ENCODE measurements at regions not wholly inside any gene's neighbourhood (a gene's known extent, or its start where the extent isn't known, plus 50 kb on each side); places are given as distances from the start of the nearest gene placed in this dataset.
"Not testable (repeated sequence)": the region's sequence is repeated elsewhere in the genome, so short reads cannot be mapped to it uniquely, and the experiment has no call there.

DNA sequence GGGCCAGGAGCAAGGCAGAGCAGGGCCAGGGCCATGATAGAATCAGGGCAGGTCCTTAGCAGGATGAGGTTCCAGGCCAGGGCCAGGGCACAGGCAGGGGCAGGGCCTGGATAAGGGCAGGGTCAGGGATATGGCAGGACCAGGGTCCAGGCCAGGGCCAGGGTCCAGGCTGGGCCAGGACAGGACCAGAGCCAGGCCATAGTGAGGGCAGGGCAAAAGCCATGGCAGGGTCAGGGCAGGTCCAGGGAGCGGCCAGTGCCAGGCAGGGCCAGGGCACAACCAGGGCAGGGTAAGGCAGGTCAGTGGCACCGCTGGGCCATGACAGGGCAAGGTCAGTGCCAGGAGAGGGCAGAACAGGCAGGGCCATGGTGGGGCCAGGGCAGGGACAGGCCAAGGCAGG lies 152.2 kb downstream of the LIPI start:
- DNase-seq (ENCODE audit: low read depth in 2 of 2, low spot score in 1 of 2), result no peak

DNA sequence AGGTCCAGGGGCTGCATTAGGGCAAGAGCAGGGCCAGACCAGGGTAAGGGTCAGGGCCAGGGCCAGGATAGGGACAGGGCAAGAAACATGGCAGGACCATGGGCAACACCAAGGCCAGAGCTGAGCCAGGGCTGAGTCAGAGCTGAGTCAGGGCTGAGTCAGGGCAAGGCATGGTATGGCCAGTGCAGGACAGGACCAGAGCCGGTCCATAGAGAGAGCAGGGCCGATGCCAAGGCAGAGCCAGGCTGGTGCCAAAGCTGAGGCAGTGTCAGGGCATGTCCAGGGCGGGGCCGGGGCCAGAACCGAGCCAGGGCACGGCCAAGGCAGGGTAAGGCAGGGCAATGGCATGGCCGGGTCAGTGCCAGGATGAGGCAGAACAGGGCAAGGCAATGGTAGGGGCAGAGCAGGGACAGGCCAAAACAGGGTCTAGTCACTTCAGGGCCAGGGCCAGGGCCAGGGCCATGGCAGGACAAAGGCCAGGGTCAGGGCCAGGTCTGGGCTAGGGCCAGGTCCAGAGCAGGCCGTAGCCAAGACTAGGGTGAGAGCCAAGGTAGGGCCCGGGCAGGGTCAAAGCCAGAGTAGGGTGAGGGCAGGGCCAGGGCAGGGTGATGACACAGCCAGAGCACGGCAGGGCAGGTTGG lies 152.8 kb downstream of the LIPI start:
- not testable (repeated sequence) for DNase-seq (ENCODE audit: low read depth in 2 of 2, low spot score in 1 of 2)

DNA sequence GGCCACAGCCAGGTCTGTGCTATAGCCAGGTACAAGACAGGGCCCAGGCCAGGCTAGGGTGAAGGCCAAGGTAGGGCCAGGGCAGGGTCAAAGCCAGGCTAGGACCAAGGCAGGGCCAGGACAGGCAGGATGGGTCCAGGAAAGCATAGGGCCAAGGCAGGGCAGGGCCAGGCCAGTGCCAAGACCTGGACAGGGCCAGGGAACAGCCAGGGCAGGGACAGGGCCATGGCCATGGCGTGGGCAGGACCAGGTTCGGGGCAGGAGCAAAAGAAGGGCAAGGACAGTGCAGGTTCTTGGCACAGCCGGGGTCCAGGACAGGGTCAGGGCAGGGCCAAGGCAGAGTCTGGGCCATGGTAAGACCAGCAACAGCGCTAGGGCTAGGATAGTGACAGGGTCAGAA lies 153.4 kb downstream of the LIPI start:
- DNase-seq (ENCODE audit: low read depth in 2 of 2, low spot score in 1 of 2), result no peak

DNA sequence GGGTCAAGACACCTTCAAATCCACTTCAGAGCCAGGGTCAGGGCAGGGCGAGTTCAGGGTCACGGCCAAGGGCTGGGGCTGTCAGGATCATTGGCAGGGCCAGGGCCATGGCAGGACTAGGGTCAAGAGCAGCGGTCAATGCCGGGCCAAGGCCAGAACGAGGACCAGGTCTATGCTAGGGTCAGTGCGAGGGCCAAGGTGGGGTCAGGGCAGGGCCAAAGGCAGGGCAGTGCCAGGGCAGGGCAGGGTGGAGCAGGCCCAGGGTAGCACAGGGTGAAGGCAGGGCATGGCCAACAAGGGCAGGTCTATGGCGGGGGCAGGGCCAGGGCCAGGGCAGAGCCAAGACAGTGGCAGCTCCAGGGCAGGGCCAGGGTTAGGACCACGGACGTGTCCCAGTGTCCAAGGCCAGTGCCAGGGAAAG lies 154.0 kb downstream of the LIPI start:
- DNase-seq (ENCODE audit: low read depth in 2 of 2, low spot score in 1 of 2), result no peak

DNA sequence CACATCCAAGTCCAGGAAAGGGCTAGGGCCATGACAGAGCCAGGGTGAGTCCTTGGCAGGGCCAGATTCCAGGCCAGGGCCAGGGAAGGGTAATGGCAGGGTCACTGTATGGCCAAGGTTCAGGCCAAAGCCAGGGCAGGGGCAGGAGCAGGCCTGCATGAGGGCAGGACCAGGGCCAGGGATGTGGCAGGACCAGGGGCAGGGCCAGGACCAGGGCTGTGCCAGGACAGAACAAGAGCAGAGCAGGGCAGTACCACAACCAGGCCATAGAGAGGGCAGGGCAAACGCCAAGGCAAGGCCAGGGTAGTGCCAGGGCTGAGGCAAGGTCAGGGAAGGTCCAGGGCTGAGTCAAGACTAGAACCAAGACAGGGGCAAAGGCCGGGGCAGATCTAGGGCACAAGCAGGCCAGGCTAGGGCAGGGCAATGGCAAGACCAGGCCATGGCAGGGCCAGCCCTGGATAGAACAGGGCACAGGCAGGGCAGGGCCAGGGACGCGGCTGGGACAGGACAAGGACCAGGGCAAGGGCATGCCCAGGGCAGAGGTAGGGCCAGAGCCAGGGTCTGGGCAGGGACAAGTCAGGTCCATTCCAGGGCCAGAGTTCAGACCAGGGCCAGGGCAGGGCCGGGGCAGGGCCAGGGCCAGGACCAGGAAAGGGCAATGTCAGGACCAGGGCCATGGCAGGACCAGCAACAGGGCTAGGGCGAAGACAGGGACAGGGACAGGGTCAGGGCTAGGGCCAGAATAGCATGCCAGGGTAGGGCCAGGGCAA lies 154.8 kb downstream of the LIPI start:
- not testable (repeated sequence) for DNase-seq (ENCODE audit: low read depth in 2 of 2, low spot score in 1 of 2)

DNA sequence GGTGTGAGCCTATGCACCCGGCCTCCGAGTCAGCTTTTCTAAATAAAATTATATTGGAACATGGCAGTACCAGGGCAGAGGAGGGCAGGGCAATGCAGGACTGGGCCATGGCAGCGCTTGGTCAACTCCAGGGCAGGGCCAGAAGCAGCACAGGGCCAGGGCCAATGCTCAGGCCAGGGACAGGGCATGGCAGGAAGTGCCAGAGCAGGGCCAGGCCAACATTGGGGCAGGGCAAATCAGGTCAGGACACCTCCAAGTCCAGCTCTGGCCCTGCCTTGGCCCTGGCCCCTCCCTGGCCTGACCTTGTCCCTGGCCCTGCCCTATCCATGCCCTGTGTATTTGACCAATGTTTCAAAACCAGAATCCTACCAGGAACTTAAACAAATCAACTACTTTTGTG lies 156.1 kb downstream of the LIPI start:
- no peak for DNase-seq (ENCODE audit: low read depth in 2 of 2, low spot score in 1 of 2)

DNA sequence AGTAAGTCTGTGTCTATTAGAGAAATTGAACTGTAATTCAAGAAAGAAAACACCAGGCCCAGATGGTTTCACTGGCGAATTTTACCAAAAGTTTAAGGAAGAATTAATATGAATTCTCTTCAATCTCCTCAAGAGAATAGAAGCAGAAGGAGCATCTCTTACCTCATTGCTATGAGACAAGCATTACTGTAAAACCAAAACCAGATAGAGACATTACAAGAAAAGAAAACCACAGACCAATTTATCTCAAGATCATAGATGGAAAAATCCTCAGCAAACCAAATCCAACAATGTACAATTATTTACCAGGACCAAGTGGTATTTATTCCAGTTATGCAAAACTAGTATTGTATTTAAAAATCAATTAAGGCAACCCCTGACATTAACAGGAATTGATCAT lies 160.6 kb downstream of the LIPI start:
- no peak for DNase-seq (ENCODE audit: low read depth in 2 of 2, low spot score in 1 of 2)

DNA sequence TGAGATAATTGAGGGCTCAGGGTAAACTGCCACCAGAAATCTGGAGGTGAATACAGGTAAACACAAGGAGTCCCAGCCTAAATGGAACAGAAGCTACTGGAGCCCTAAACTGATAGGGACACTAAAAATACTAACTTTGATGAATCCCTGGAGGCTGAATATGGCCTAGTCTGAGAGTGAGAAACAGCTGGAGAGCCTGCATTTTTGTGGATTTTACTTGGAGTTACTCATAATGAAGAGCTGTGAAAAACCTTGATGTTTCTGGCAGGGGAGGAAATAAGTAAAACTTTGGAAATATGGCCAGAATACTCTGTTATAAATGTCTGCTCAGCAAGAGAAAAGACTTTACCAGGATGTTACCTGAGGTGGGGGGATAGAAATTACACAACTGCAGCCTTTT lies 164.4 kb downstream of the LIPI start:
- no peak for DNase-seq (ENCODE audit: low read depth in 2 of 2, low spot score in 1 of 2)

DNA sequence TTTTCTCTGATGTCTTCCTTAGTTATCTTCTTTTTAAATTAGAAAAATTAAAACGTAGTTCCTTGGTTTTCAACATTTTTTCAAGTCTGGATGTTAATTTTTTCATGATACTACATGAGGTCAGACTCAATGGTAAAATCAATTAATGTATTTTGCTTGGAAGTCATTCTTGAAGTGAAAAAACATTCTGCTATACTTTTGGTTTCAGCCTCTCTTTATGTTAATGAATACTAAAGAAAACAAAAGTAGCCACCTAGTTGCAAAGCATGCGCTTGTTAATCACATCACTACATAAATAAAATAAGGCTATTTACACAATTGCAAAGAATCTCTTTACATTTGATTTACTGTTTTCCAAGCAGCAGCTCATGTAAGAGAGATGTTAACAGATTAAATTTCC lies 170.4 kb downstream of the LIPI start:
- DNase-seq (ENCODE audit: low read depth in 2 of 2, low spot score in 1 of 2), result no peak

DNA sequence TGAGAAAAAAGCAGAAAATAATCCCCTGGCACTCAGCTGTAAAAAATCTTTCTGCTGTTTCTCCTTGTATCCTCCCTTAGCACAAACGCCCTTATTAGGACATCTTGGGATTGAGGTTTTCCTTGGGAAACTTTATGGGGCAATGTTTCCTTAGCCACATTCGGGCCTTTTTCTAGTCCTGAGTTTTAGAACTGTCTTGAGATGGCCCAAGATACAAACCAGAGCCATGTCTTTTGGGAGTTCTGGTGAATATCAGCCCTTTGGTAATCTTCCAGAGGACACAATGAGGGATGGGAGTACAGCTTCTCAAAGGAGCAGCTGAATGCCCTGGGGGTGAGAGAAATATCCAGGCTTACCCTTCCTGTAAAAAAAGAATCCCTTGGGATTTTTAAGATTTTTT lies 182.1 kb downstream of the LIPI start:
- not testable (repeated sequence) for DNase-seq (ENCODE audit: low read depth in 2 of 2, low spot score in 1 of 2)

DNA sequence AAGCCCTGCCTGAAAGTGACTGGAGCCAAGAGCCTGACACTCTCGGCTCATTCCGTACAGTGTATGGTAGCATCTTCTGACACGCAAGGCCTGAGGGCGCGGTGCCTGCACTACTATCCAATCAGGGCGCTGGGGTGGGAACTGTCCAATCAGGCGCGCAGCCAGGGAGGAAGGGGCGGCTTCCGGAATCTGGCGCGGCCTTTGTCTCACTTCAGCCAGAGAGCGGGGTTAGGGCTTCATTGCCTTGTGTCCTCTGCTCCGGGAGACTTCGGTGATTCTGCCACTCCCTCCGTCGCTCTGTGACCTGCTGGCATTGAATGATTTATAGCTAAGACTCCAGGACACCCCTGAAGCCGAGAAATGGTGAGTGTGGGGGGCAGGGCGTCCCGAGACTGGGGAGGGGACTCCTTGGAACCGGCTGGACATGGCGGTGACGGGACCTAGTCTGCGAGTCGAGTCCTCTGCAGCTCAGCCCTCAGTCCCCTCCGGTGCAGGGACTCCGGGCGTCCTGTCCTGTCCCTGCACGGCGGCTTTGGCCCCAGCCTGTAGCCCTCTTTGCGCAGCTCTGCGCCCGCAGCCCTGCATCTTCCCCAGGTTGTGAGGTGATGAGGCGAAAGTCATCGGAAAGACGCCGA lies 183.4 kb downstream of the LIPI start:
- peak; percentile 62 to 69 for DNase-seq (ENCODE audit: low read depth in 2 of 2, low spot score in 1 of 2)

DNA sequence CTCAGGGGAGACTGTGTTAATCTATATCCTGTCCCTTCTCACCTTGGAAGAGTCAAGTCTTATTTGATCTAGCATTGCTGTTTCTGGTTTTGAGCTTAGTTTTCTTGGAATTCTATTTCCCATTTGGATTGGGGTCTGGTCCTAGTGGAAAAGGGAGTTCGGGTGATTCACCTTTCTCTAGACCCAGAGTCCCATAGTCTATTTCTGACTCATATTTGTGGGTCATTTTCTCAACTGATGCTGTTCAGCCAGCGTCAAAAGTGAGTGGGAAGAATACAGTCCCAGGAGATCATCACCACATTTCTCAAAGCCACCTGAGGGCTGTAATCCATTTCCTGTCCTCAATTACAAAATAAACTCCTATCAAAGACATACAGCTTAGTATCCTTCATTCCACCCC lies 190.6 kb downstream of the LIPI start:
- DNase-seq (ENCODE audit: low read depth in 2 of 2, low spot score in 1 of 2), result not testable (repeated sequence)

DNA sequence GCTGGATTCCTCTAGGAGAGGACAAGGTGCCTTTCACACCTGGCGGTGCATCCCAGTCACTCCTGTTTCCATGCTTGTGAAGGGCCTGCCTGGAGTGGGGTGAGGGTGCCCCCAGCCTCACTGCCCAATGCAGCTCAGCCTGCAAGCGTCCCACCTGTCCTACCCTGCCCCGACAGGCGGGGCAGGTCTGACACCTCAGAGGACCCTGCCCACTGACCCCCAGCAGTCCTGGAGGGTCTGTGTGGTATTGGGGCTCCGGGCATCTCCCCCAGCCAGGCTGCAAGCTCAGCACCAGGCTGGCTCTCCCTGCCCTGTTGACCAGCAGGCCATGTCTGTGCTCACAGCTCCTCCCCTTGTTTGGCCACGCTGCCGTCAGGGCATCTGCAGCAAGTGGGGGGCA lies 194.9 kb downstream of the LIPI start:
- not testable (repeated sequence) for DNase-seq (ENCODE audit: low read depth in 2 of 2, low spot score in 1 of 2)

DNA sequence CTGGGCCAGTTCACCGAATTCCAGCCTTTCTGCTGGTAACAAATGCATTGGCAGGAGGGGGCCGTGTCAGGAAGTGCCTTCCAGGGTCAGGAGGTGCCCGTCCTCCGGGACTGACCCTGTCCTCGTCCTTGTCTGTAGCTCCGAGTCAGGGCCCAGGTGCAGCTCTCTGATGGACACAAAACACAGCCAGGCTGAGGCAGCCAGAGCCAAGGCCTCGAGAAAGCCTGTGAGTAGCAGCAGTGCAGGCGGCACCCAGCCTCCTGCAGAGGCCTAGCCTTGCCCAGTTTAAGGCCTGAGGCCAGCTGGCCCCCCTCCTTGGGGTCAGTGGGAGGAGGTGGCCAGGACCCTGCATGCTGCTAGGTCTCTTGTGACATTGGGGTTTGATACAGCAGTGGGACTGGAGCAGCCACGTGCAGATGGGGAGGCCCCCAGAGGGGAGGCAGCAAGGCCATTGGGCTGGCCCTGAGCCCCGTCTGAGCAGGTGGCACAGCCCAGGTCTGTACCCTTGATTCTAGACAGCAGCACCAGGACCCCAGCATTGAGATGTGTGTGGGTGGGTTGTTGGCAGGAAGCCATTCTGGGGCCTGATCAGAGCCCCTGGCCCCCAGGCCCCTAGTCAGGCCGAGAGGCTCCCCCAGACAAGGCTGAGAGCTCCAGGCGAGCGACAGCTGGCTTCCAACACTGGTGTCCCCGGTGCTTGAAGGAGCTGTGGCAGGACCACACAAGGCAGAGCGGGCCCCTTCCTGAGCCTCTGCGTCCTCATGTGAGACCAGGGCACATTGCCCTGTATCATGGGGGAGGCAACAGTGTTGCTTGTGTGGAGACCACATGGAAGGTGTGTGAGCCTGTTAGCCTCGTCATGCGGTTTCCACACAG lies 196.9 kb downstream of the LIPI start:
- not testable (repeated sequence) for DNase-seq (ENCODE audit: low read depth in 2 of 2, low spot score in 1 of 2)

DNA sequence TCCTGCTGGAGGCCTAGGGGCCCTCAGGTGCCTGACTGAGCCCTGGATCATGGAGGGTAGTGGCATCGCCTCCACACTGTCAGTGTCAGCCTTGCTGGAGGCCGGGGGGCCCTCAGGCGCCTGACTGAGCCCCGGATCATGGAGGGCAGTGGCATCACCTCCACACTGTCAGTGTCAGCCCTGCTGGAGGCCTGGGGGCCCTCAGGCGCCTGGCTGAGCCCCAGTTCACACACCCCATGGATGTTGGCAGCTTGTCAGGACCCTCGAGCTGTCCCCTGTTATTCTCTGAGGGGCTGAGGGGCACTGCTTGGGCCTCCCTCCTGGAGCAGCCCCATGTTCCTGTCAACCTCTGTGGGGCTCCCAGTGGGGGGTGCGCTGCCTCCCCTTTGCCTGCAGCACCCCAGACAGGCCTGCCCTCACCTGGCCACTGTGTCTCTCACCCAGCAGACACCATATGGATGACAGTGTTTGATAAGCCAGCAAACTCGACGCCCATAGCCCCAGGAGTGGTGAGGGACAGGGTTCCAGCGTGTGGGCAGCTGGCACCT lies 197.6 kb downstream of the LIPI start:
- DNase-seq (ENCODE audit: low read depth in 2 of 2, low spot score in 1 of 2), result no peak

DNA sequence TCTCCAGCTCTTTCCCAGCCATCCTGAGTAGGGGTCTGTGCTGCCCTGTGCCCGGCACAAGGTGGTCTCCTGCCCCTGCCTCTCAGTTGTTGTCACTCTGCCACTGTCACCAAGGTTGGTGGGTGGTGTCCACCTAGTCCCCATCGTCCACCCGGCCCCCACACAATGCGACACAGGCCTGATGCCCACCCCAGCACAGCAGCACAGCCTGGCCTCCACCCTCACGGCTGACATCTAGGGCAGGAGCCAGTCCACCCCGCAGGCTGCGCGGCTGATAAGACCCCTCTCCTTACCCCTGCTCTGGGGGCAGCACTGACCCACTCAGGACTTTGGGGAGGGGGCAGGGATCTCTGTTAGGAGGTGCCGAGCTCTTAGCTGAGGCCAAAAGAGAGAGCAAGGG lies 198.3 kb downstream of the LIPI start:
- DNase-seq (ENCODE audit: low read depth in 2 of 2, low spot score in 1 of 2), result no peak

DNA sequence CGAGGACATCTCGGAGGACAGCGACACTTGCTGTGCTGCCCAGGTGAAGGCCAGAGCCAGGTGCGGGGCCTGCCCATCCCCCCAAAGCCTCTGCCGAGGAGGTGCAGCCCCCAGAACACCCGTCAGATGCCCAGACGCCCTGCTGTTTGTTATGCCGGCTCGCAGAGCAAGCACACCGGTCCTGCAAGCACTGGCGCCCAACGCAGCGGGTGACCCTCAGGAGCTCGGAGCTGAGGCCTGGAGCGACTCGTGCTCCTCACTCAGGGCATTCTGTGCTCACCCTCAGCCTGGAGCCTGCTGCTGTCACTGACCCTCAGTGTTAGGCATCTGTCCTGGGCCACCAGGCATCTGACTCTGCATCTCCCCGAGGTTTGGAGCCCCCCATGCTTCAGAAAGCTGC lies 199.0 kb downstream of the LIPI start:
- DNase-seq (ENCODE audit: low read depth in 2 of 2, low spot score in 1 of 2), result not testable (repeated sequence)

DNA sequence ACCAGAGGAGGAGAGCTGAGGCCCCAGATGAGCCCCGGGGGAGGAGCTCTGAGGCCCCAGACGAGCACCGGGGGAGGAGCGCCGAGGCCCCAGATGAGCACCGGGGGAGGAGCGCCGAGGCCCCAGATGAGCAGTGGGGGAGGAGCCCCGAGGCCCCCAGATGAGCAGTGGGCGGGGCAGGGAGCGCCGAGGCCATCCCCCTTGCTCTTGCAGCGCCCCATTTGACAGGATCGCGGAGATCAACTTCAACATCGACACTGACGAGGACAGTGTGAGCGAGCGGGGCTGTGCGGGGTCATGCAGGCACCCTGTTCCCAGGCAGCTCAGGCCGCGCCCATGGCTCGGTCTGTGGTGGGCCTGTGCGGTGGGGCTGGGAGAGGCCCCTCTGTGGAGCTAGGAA lies 199.6 kb downstream of the LIPI start:
- not testable (repeated sequence) for DNase-seq (ENCODE audit: low read depth in 2 of 2, low spot score in 1 of 2)

DNA sequence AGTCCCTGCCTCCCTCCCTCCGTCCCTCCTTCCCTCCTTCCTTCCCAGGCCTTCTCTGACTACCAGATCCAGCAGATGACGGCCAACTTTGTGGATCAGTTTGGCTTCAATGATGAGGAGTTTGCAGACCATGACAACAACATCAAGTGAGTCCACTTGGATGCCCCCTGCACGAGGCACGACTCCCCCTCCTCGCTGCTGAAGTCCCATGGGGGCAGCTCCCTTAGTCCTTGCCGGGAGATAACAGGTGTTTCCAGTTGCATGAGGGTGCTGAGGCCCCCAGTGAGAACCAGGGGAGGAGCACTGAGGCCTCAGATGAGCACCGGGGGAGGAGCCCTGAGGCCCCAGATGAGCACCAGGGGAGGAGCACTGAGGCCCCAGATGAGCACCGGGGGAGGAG lies 200.0 kb downstream of the LIPI start:
- DNase-seq (ENCODE audit: low read depth in 2 of 2, low spot score in 1 of 2), result no peak

DNA sequence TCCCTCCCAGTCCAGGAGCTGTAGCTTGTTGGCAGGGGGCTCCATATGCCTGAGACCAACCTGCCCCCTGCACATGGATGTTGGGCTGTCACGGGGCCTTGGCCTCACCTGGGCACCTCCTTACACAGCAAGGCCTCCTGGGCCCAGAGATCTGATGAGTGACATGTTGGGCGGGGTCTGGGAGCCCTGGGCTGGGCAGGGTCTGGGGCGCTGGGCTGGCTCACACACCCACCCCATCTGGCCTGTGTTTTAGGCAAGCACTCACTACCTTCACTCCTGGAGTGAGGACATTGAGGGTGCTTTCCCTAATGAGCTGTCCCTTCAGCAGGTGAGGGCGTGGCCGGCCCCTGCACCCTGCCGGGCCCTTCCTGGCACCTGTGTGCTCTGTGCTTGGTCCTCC lies 200.8 kb downstream of the LIPI start:
- not testable (repeated sequence) for DNase-seq (ENCODE audit: low read depth in 2 of 2, low spot score in 1 of 2)
